ENCODE measurements at regions not wholly inside any gene's neighbourhood (a gene's known extent, or its start where the extent isn't known, plus 50 kb on each side); places are given as distances from the start of the nearest gene placed in this dataset.

DNA sequence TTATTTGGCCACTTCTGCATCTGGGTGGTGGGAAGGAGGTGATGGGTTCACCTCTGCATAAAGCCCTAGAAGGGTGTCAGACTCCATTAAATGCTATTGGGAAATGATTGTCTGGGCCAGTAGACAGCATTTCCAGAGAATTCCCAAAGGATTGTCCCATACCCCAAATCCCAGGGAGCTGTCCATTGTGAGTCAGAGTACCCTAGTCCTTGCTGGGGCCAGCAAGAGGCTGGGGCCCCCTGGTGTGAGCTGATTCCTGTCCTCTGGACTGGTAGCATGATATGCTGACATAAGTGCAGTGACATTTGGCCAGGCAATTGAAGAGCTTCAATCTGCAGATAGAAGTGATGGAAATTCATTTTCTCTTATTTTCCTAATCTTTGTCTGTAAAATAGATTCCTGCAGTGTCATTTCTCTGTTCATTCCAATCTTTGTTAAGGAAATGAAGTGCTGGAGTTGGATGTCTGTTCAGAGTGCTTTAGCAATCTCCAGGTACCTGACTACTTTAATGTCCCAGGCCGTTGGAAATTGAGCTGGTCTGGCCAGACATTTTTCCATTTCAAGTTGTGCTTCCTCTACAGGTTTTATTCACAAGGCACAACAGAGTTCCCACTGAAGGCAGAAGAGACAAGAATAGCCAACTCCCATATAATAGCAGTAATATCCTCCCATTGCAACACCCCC, 91.2 kb downstream of the RPLP1 start:
- Histone ChIP-seq H3K36me3 (ENCODE audit: insufficient read depth, low read length) (no peaks in the 10 kb centered on the region), H3K4me1 (ENCODE audit: insufficient read depth, low read length) (no peaks in the 10 kb centered on the region), H3K9me3 (ENCODE audit: low read length) (no peaks in the 10 kb centered on the region), H3K27me3 (ENCODE audit: control insufficient read depth in 1 of 2, insufficient read depth in 2 of 2, low read length in 2 of 2) (no peaks in the 10 kb centered on the region), H3K27ac (ENCODE audit: low read depth, low read length) (no peak overlapping the region), H3K4me3 (ENCODE audit: low read depth in 1 of 2, low read length in 2 of 2) (no peak overlapping the region), H3K9ac (ENCODE audit: low read length) (no peak overlapping the region)

DNA sequence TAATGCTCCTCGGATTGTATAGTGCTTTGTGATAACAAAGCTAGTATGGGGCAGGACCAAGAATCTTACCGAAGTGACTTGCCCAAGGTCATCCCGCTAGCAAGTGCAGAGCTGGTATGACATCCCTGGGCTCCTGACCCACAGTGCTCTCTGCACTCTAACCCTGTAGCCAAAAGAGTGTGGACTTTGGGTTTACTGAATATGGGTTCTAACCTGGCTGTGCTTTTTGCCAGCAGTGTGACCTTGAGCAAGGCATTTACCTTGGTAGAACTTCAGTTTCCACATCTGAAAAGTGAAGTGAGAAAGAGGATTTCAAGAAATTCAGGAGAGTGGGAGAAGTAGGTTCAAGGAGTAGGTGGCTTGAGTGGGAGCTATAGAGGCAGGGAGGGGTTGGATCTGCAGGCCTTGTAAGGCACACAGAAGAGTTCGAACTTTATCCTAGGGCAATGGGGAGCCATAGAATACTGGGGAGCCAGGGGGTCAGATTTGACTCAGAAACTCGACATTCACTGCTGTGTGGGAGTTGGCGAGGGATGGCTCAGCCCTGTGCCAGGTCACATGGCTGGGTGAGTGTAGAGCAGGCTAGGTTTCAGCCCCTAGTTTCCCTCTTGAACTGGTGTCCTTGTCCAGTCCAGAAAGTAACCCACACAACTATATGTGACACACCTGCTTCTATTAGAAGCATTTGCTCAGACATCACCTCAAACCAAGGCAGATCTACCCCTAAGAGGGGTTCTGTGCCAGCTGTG, 91.9 kb downstream of the RPLP1 start:
- H3K27me3 ChIP-seq (ENCODE audit: control insufficient read depth in 1 of 2, insufficient read depth in 2 of 2, low read length in 2 of 2): no peaks in the 10 kb centered on the region
- no peaks in the 10 kb centered on the region for H3K9me3 ChIP-seq (ENCODE audit: low read length)
- no peaks in the 10 kb centered on the region for H3K36me3 ChIP-seq (ENCODE audit: insufficient read depth, low read length)
- no peak overlapping the region for H3K27ac ChIP-seq (ENCODE audit: low read depth, low read length)
- H3K4me3 ChIP-seq (ENCODE audit: low read depth in 1 of 2, low read length in 2 of 2): no peak overlapping the region
- H3K4me1 ChIP-seq (ENCODE audit: insufficient read depth, low read length): no peaks in the 10 kb centered on the region
- H3K9ac ChIP-seq (ENCODE audit: low read length): no peak overlapping the region

DNA sequence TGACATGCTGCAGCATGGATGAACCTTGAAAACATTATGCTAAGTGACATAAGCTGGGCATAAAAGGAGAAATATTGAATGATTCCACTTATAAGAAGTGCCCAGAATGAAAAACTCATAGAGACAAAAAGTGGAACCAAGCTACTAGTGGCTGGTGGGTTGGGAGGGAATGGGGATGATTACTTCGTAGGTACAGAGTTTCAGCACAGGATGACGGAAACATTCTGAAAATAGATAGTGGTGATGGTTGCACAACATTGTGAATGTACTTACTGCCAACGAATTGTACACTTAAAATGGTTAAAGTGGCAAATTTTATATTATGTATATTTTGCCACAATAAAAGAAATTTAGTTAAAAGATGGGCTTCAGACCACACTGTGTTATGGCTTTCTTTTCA, 93.6 kb downstream of the RPLP1 start:
- no peaks in the 10 kb centered on the region for H3K27me3 ChIP-seq (ENCODE audit: control insufficient read depth in 1 of 2, insufficient read depth in 2 of 2, low read length in 2 of 2)
- no peaks in the 10 kb centered on the region for H3K9me3 ChIP-seq (ENCODE audit: low read length)
- no peaks in the 10 kb centered on the region for H3K36me3 ChIP-seq (ENCODE audit: insufficient read depth, low read length)
- no peaks in the 10 kb centered on the region for H3K4me1 ChIP-seq (ENCODE audit: insufficient read depth, low read length)
- no peak overlapping the region for H3K9ac ChIP-seq (ENCODE audit: low read length)
- H3K27ac ChIP-seq (ENCODE audit: low read depth, low read length): no peak overlapping the region
- H3K4me3 ChIP-seq (ENCODE audit: low read depth in 1 of 2, low read length in 2 of 2): no peak overlapping the region

DNA sequence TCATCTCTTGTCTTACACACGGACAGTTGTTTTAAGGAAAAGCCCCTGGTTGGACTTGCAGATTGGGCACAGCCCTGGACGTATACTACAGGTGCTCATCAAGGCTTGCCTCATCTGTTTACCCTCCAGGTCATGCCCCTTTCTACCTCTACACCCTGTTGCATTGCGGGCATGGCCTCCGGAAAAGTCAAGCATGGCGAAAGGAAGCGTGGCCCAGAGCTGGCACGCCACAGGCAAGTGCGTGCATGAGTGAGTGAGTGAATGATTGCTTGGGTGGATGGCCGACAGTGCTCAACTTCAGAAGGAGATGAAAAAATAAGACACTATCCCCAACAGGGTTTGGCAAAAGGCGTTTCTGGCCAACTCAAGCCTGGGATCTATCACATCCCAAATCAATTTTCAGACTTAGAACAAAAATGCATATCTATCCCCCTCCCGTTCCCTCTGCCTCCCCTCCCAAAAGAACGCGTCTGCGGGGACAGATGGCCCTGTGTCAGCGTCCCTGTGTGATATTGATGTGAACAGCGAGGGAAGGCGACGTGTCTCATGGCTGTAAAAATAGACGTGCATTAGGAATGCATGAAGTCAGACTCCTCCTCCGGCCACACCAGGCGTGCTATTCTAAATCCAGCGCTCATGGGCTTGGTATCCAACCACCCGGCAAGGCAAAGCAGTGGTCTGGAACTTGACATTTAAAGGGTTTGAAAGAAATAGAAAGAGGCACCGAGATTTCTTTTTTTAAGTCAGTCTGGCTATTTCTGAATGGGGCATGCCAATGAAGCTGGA, 96.0 kb downstream of the RPLP1 start:
- no peak overlapping the region for H3K27ac ChIP-seq (ENCODE audit: low read depth, low read length)
- no peak overlapping the region for H3K4me3 ChIP-seq (ENCODE audit: low read depth in 1 of 2, low read length in 2 of 2)
- no peaks in the 10 kb centered on the region for H3K9me3 ChIP-seq (ENCODE audit: low read length)
- no peaks in the 10 kb centered on the region for H3K27me3 ChIP-seq (ENCODE audit: control insufficient read depth in 1 of 2, insufficient read depth in 2 of 2, low read length in 2 of 2)
- H3K4me1 ChIP-seq (ENCODE audit: insufficient read depth, low read length): no peaks in the 10 kb centered on the region
- no peaks in the 10 kb centered on the region for H3K36me3 ChIP-seq (ENCODE audit: insufficient read depth, low read length)
- no peak overlapping the region for H3K9ac ChIP-seq (ENCODE audit: low read length)

DNA sequence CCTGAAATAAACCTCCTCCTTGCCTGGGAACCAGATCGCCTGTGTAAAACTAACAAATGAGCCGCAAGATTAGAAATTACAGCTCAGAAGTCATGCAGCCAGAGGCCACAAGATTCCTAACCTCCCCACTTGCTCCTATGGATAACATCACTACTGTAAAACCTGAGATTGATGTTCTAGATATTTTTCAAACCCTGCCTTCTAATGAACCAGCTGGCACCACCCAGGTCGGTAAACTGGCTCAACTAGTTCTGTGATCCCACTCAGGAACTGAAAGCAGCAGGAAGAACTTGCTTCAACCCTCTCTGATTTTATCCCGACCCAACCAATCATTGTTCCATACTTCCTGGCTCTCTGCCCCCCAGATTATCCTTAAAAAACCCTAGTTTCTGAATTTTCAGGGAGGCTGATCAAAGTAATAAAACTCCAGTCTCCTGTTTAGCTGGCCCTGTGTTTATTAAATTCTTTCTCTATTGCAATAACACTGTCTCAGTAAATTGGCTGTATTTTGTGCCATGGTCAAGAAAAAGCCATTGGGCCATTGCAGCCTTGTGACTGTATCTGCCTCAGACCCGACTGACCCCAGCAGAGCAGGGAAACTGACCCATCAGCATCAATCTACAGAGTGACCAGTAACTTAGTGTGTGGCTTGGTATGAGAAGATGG, 98.9 kb downstream of the RPLP1 start:
- Histone ChIP-seq H3K4me3 (ENCODE audit: low read depth in 1 of 2, low read length in 2 of 2) (no peak overlapping the region), H3K36me3 (ENCODE audit: insufficient read depth, low read length) (no peaks in the 10 kb centered on the region), H3K4me1 (ENCODE audit: insufficient read depth, low read length) (no peaks in the 10 kb centered on the region), H3K27me3 (ENCODE audit: control insufficient read depth in 1 of 2, insufficient read depth in 2 of 2, low read length in 2 of 2) (no peaks in the 10 kb centered on the region), H3K9me3 (ENCODE audit: low read length) (no peaks in the 10 kb centered on the region), H3K9ac (ENCODE audit: low read length) (no peak overlapping the region), H3K27ac (ENCODE audit: low read depth, low read length) (no peak overlapping the region)

DNA sequence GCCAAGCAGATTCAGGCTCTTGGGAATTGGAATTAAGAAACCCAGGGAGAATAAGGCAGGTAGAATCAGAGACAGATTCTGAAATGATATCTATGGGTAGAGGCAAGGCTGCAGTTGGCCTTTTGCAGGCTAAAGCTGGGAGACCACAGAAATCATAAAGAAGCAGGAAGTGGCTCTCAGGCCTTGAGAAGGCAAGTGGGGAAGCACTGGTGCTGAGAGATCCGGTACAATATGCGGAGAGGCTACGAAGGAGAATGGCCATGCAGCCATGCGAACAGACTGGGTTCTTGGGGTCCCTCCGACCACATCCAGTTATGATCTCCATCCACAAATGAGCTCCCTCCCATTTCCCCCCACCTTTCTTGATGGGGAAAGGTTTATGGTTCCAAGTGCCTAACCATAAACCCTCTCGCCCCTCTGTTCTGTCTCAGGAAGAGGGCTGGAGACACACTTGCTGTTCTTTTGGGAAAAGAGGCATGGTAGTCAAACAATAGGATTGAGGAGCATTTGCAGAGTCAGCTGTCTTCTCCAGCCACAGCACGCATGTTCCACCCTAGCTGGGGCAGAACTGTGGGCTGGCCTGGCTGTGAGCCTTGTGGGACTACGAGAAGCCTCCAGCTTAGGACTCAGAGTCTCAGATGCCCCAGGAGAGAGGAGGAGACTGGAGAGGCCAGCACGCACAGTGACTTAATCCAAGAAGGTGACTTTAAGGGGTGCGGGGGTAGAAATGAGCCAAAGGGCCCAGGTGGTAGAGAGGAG, 99.6 kb downstream of the RPLP1 start:
- no peaks in the 10 kb centered on the region for H3K4me1 ChIP-seq (ENCODE audit: insufficient read depth, low read length)
- no peaks in the 10 kb centered on the region for H3K27me3 ChIP-seq (ENCODE audit: control insufficient read depth in 1 of 2, insufficient read depth in 2 of 2, low read length in 2 of 2)
- H3K9me3 ChIP-seq (ENCODE audit: low read length): no peaks in the 10 kb centered on the region
- no peak overlapping the region for H3K4me3 ChIP-seq (ENCODE audit: low read depth in 1 of 2, low read length in 2 of 2)
- H3K27ac ChIP-seq (ENCODE audit: low read depth, low read length): no peak overlapping the region
- no peak overlapping the region for H3K9ac ChIP-seq (ENCODE audit: low read length)
- H3K36me3 ChIP-seq (ENCODE audit: insufficient read depth, low read length): no peaks in the 10 kb centered on the region

DNA sequence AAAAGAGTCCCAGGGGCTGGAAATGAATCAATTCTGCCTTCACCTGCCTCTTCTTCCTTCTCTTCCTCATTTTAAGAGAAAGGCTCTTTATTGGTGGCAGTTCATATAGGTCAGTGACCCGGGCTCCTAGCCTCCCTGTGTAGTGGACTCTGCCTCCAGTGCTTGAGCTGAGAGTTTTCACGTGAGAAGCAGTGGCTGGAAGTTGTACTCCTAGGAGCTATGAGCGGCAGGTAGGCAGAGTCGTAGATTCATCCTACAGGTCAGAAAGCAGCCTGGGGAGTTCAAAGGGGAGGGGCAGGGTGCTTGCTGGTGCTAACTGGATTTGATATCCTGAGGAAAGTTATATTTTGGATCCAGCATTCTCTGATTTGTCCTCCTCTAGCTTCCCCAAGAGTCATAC, 101.1 kb downstream of the RPLP1 start:
- Histone ChIP-seq H3K4me3 (ENCODE audit: low read depth in 1 of 2, low read length in 2 of 2) (no peak overlapping the region), H3K9me3 (ENCODE audit: low read length) (no peaks in the 10 kb centered on the region), H3K27me3 (ENCODE audit: control insufficient read depth in 1 of 2, insufficient read depth in 2 of 2, low read length in 2 of 2) (no peaks in the 10 kb centered on the region), H3K9ac (ENCODE audit: low read length) (no peak overlapping the region), H3K27ac (ENCODE audit: low read depth, low read length) (no peak overlapping the region), H3K4me1 (ENCODE audit: insufficient read depth, low read length) (no peaks in the 10 kb centered on the region), H3K36me3 (ENCODE audit: insufficient read depth, low read length) (no peaks in the 10 kb centered on the region)

DNA sequence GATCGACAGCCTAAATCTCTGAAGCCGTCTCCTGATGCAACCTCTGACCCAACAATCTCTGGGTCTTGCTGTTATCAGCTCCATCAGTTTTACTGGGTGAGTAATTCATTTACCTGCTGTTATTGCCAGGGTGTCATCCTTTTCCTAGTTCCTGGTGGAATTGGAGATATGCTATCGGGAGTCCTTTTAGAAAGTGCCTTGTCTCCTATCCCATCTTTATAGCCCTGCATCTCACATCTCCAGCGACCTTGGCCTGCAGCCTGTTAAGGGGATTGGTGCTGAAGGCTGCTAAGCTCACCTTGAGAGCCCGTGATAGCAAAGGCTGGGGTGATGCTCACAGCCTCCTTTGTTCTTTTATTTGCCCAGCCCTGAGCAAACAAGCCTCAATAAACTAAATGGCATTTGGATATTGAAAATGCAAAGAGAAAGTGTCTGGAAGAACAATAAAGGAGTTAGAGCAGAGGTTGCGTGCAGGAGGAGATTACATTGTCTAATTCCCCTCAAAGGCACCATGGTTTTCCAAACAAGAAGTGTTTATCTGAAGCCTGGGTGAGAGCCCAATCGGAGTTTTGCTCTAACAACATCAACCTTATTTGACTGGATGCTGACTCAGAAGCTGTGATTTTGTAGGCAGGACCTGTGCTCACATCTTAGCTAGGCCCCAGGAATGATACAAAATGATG, 101.8 kb downstream of the RPLP1 start:
- Histone ChIP-seq H3K4me1 (ENCODE audit: insufficient read depth, low read length) (no peaks in the 10 kb centered on the region), H3K36me3 (ENCODE audit: insufficient read depth, low read length) (no peaks in the 10 kb centered on the region), H3K4me3 (ENCODE audit: low read depth in 1 of 2, low read length in 2 of 2) (no peak overlapping the region), H3K9me3 (ENCODE audit: low read length) (no peaks in the 10 kb centered on the region), H3K27me3 (ENCODE audit: control insufficient read depth in 1 of 2, insufficient read depth in 2 of 2, low read length in 2 of 2) (no peaks in the 10 kb centered on the region), H3K27ac (ENCODE audit: low read depth, low read length) (no peak overlapping the region), H3K9ac (ENCODE audit: low read length) (no peak overlapping the region)

DNA sequence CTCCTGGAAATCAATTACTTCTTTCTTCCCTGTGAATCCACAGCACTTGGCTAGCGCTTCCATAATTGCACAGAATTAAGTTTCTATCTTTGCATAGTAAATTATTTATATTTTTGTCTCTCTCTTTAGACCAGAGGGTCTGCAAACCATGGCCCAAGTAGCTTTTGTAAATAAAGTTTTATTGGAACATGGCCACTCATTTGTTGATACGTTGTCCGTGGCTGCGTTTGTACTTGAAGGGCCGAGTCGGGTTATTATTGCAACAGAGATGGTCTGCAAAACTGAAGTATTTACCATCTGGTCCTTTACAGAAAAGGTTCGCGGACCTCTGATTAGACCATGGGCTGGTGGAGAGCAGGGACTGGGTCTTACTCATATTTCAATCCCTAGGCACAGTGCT, 102.5 kb downstream of the RPLP1 start:
- Histone ChIP-seq H3K9me3 (ENCODE audit: low read length) (no peaks in the 10 kb centered on the region), H3K4me3 (ENCODE audit: low read depth in 1 of 2, low read length in 2 of 2) (no peak overlapping the region), H3K9ac (ENCODE audit: low read length) (no peak overlapping the region), H3K4me1 (ENCODE audit: insufficient read depth, low read length) (no peaks in the 10 kb centered on the region), H3K36me3 (ENCODE audit: insufficient read depth, low read length) (no peaks in the 10 kb centered on the region), H3K27ac (ENCODE audit: low read depth, low read length) (no peak overlapping the region), H3K27me3 (ENCODE audit: control insufficient read depth in 1 of 2, insufficient read depth in 2 of 2, low read length in 2 of 2) (no peaks in the 10 kb centered on the region)

DNA sequence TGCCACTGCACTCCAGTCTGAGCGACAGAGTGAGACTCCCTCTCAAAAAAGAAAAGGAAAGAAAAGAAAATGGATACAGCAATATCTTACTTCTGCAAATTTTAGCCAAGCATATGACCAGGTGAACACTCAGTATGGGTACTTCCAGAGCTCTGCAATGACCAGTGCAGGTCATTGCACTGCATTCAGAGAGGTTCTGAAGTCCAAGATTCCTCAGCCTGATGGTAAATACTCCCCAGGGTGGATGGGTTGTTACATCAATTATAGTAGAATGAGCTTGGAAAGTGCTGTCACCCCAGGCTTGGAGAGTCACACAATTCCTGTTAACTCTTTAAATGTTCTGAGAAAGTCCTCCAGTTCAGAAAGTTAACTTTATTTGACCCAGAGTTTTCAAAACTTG, 103.7 kb downstream of the RPLP1 start:
- Histone ChIP-seq H3K4me3 (ENCODE audit: low read depth in 1 of 2, low read length in 2 of 2) (no peak overlapping the region), H3K4me1 (ENCODE audit: insufficient read depth, low read length) (no peaks in the 10 kb centered on the region), H3K27ac (ENCODE audit: low read depth, low read length) (no peak overlapping the region), H3K9me3 (ENCODE audit: low read length) (no peaks in the 10 kb centered on the region), H3K27me3 (ENCODE audit: control insufficient read depth in 1 of 2, insufficient read depth in 2 of 2, low read length in 2 of 2) (no peaks in the 10 kb centered on the region), H3K9ac (ENCODE audit: low read length) (no peak overlapping the region), H3K36me3 (ENCODE audit: insufficient read depth, low read length) (no peaks in the 10 kb centered on the region)

Measured in muscle layer of colon (tissue), 2 donors.